ENCODE measurements at regions not wholly inside any gene's neighbourhood (a gene's known extent, or its start where the extent isn't known, plus 50 kb on each side); places are given as distances from the start of the nearest gene placed in this dataset.

DNA sequence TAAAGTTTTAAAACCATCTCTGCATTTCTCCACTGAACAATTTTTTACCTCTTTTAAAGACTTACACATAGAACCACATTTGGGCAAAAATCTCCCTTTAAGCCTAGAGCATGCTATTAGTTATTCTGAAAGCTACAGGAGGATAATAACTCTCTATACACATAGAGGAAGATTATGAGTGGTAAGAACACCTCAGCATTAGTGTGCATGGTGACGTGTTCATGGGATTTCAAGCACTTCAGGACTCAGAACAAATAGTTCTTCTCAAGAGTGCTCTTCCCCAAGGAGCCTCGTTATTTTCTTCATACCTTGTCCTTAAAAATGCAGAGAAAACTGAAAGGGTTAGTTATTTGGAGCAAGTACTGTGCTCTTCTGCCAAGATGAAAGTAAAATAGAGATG, 256.9 kb upstream of the TUSC1 start:
- Histone ChIP-seq H2BK5ac (ENCODE audit: low read length) (no peak overlapping the region), H2BK15ac (ENCODE audit: low read length) (no peak overlapping the region), H2AFZ (ENCODE audit: low read length) (no peak overlapping the region), H3K9me3 (replicated peaks in 1 of 2; ENCODE audit: control insufficient read depth in 2 of 2, insufficient read depth in 1 of 2, low read depth in 1 of 2, low read length in 2 of 2) (no peaks in the 10 kb centered on the region), H3K79me1 (ENCODE audit: low read depth, low read length) (no peaks in the 10 kb centered on the region), H3K36me3 (replicated peaks in 1 of 2; ENCODE audit: control insufficient read depth in 2 of 2, insufficient read depth in 2 of 2, low read length in 2 of 2) (no peaks in the 10 kb centered on the region), H3K4ac (ENCODE audit: low read length) (no peak overlapping the region), H3K18ac (ENCODE audit: low read length) (no peak overlapping the region), H2AK5ac (ENCODE audit: low read depth, low read length) (no peak overlapping the region), H3K9ac (ENCODE audit: low read depth, low read length, poor library complexity) (no peak overlapping the region), H4K91ac (ENCODE audit: low read depth, low read length, poor library complexity) (no peak overlapping the region), H2BK12ac (ENCODE audit: low read length) (no peak overlapping the region), H3K14ac (ENCODE audit: low read length) (no peak overlapping the region), H3K27me3 (ENCODE audit: control insufficient read depth in 3 of 3, insufficient read depth in 3 of 3, low read depth in 1 of 3, low read length in 3 of 3) (no peaks in the 10 kb centered on the region), H3K4me1 (ENCODE audit: control insufficient read depth in 2 of 2, insufficient read depth in 1 of 2, low read depth in 1 of 2, low read length in 2 of 2) (no peaks in the 10 kb centered on the region), H3K4me2 (ENCODE audit: insufficient read depth, low read length, poor library complexity, severe bottlenecking) (no peak overlapping the region), H3K23ac (ENCODE audit: low read depth, low read length, poor library complexity) (no peak overlapping the region), H4K8ac (ENCODE audit: low read depth, low read length) (no peak overlapping the region), H3K27ac (replicated peaks; ENCODE audit: low read length) (no peak overlapping the region), H3K4me3 (ENCODE audit: low read length in 2 of 2) (no peak overlapping the region), H2BK120ac (ENCODE audit: low read depth, low read length) (no peak overlapping the region)
- WGBS, 2 donors (ENCODE audit: extremely low coverage in 2 of 2, insufficient read length in 2 of 2, insufficient replicate concordance in 1 of 2) = no CpG with 5 or more reads among the region's 2 CpGs
- no peak for DNase-seq (ENCODE audit: low spot score)

DNA sequence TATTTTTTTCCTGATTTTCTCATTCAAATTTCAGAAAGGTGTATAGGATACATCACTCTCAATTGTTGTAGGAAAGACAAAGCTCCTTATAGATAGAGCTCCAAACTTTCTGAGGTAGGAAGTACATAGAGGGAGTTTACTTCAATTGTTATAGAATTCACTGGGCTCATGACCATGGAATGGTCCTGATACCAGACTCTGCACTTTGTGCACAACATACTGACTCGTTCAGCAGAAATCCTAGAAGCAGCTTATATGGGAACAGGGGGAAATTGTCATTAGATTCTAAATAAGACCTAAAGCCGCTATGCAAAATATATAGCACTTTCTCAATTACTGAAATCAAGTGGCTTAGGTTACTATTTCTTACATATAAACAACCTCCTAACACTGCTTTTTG, 240.5 kb upstream of the TUSC1 start:
- H3K23ac ChIP-seq (ENCODE audit: low read depth, low read length, poor library complexity) = no peak overlapping the region
- H3K4ac ChIP-seq (ENCODE audit: low read length) = no peak overlapping the region
- no peak overlapping the region for H2BK15ac ChIP-seq (ENCODE audit: low read length)
- no peak overlapping the region for H3K4me2 ChIP-seq (ENCODE audit: insufficient read depth, low read length, poor library complexity, severe bottlenecking)
- H2BK5ac ChIP-seq (ENCODE audit: low read length) = no peak overlapping the region
- no peak overlapping the region for H2BK120ac ChIP-seq (ENCODE audit: low read depth, low read length)
- H2AK5ac ChIP-seq (ENCODE audit: low read depth, low read length) = no peak overlapping the region
- H3K27ac ChIP-seq (replicated peaks; ENCODE audit: low read length) = no peak overlapping the region
- no peak for DNase-seq (ENCODE audit: low spot score)
- no peak overlapping the region for H3K4me3 ChIP-seq (ENCODE audit: low read length in 2 of 2)
- H3K18ac ChIP-seq (ENCODE audit: low read length) = no peak overlapping the region
- H3K9ac ChIP-seq (ENCODE audit: low read depth, low read length, poor library complexity) = no peak overlapping the region
- no peaks in the 10 kb centered on the region for H3K36me3 ChIP-seq (replicated peaks in 1 of 2; ENCODE audit: control insufficient read depth in 2 of 2, insufficient read depth in 2 of 2, low read length in 2 of 2)
- H3K27me3 ChIP-seq (ENCODE audit: control insufficient read depth in 3 of 3, insufficient read depth in 3 of 3, low read depth in 1 of 3, low read length in 3 of 3) = no peaks in the 10 kb centered on the region
- no peak overlapping the region for H3K14ac ChIP-seq (ENCODE audit: low read length)
- H3K4me1 ChIP-seq (ENCODE audit: control insufficient read depth in 2 of 2, insufficient read depth in 1 of 2, low read depth in 1 of 2, low read length in 2 of 2) = peaks cover 0 to 2% of the 10 kb centered on the region in 2 donors
- H3K79me1 ChIP-seq (ENCODE audit: low read depth, low read length) = no peaks in the 10 kb centered on the region
- H2AFZ ChIP-seq (ENCODE audit: low read length) = no peak overlapping the region
- no peak overlapping the region for H2BK12ac ChIP-seq (ENCODE audit: low read length)
- H4K91ac ChIP-seq (ENCODE audit: low read depth, low read length, poor library complexity) = no peak overlapping the region
- no CpG with 5 or more reads among the region's 2 CpGs for WGBS, 2 donors (ENCODE audit: extremely low coverage in 2 of 2, insufficient read length in 2 of 2, insufficient replicate concordance in 1 of 2)
- H4K8ac ChIP-seq (ENCODE audit: low read depth, low read length) = no peak overlapping the region
- H3K9me3 ChIP-seq (replicated peaks in 1 of 2; ENCODE audit: control insufficient read depth in 2 of 2, insufficient read depth in 1 of 2, low read depth in 1 of 2, low read length in 2 of 2) = no peaks in the 10 kb centered on the region

DNA sequence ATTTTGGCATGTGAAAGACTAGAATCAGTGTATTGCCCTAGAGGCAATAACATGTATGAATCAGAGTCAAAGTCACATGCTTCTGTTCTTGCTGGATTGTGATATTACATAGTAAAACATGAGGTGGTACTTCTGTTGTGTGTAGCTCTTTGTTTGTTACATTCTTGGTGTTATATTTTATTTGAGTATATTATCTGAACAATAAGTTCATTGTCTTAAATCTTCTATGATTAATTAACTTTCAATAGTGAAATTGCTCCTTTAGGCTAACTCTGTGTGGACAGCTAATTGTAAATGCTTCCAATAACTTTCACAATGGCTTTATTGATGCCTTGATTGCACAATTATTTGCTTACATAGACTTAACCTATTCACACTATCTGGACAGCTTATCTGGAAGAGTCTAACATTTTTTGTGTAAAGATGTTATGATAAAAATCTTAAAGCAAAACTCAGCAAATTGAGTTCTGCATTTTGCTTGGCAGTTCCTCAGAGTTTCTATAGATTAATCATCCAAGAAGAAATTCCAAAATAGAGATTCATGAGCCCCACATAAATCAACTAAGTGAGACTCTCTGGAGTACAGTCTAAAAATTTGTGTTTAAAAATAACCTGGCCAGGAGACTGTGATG, 239.6 kb upstream of the TUSC1 start:
- no peak overlapping the region for H2BK15ac ChIP-seq (ENCODE audit: low read length)
- H3K4me2 ChIP-seq (ENCODE audit: insufficient read depth, low read length, poor library complexity, severe bottlenecking) = no peak overlapping the region

DNA sequence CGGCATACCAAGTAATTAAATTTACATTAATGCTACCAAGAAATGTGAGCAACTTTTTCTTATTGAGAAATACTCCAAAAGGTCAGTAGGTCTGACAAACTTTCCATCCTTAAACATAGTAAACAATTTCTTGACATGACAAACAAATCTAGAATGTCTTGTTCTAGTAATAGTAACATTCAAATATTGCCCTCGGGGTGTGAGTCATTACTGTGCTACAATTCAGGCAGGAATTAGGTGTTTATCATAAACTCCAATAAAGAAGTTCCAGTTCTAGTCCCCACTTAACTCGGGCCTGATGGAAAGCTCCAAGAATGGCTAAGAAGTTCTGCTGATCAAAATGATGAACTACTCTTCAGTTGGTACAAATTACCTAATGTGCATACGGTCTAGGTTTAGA, 235.6 kb upstream of the TUSC1 start:
- Histone ChIP-seq H3K23ac (ENCODE audit: low read depth, low read length, poor library complexity) (no peak overlapping the region), H4K91ac (ENCODE audit: low read depth, low read length, poor library complexity) (no peak overlapping the region), H3K4me3 (ENCODE audit: low read length in 2 of 2) (no peak overlapping the region), H2BK12ac (ENCODE audit: low read length) (no peak overlapping the region), H2BK15ac (ENCODE audit: low read length) (no peak overlapping the region), H3K27me3 (ENCODE audit: control insufficient read depth in 3 of 3, insufficient read depth in 3 of 3, low read depth in 1 of 3, low read length in 3 of 3) (no peaks in the 10 kb centered on the region), H3K27ac (replicated peaks; ENCODE audit: low read length) (no peak overlapping the region), H3K79me1 (ENCODE audit: low read depth, low read length) (no peaks in the 10 kb centered on the region), H3K4ac (ENCODE audit: low read length) (no peak overlapping the region), H2BK5ac (ENCODE audit: low read length) (no peak overlapping the region), H3K4me2 (ENCODE audit: insufficient read depth, low read length, poor library complexity, severe bottlenecking) (no peak overlapping the region), H4K8ac (ENCODE audit: low read depth, low read length) (no peak overlapping the region), H3K9ac (ENCODE audit: low read depth, low read length, poor library complexity) (no peak overlapping the region), H3K4me1 (ENCODE audit: control insufficient read depth in 2 of 2, insufficient read depth in 1 of 2, low read depth in 1 of 2, low read length in 2 of 2) (no peaks in the 10 kb centered on the region), H2BK120ac (ENCODE audit: low read depth, low read length) (no peak overlapping the region), H3K9me3 (replicated peaks in 1 of 2; ENCODE audit: control insufficient read depth in 2 of 2, insufficient read depth in 1 of 2, low read depth in 1 of 2, low read length in 2 of 2) (no peaks in the 10 kb centered on the region), H2AFZ (ENCODE audit: low read length) (no peak overlapping the region), H2AK5ac (ENCODE audit: low read depth, low read length) (no peak overlapping the region), H3K14ac (ENCODE audit: low read length) (no peak overlapping the region), H3K36me3 (replicated peaks in 1 of 2; ENCODE audit: control insufficient read depth in 2 of 2, insufficient read depth in 2 of 2, low read length in 2 of 2) (no peaks in the 10 kb centered on the region), H3K18ac (ENCODE audit: low read length) (no peak overlapping the region)
- no CpG with 5 or more reads among the region's 4 CpGs for WGBS, 2 donors (ENCODE audit: extremely low coverage in 2 of 2, insufficient read length in 2 of 2, insufficient replicate concordance in 1 of 2)
- no peak for DNase-seq (ENCODE audit: low spot score)

More for the DNA sequence above, 239.6 kb upstream of the TUSC1 start:
- no peak overlapping the region for H3K9ac ChIP-seq (ENCODE audit: low read depth, low read length, poor library complexity)
- no peak overlapping the region for H4K8ac ChIP-seq (ENCODE audit: low read depth, low read length)
- H3K4me3 ChIP-seq (ENCODE audit: low read length in 2 of 2) = no peak overlapping the region
- H3K79me1 ChIP-seq (ENCODE audit: low read depth, low read length) = no peaks in the 10 kb centered on the region
- no peak overlapping the region for H3K18ac ChIP-seq (ENCODE audit: low read length)
- H2BK12ac ChIP-seq (ENCODE audit: low read length) = no peak overlapping the region
- no peak overlapping the region for H3K27ac ChIP-seq (replicated peaks; ENCODE audit: low read length)
- no peak overlapping the region for H3K14ac ChIP-seq (ENCODE audit: low read length)
- H4K91ac ChIP-seq (ENCODE audit: low read depth, low read length, poor library complexity) = no peak overlapping the region
- H3K4ac ChIP-seq (ENCODE audit: low read length) = no peak overlapping the region
- no peaks in the 10 kb centered on the region for H3K9me3 ChIP-seq (replicated peaks in 1 of 2; ENCODE audit: control insufficient read depth in 2 of 2, insufficient read depth in 1 of 2, low read depth in 1 of 2, low read length in 2 of 2)
- H2AK5ac ChIP-seq (ENCODE audit: low read depth, low read length) = no peak overlapping the region
- H2BK5ac ChIP-seq (ENCODE audit: low read length) = no peak overlapping the region
- H3K27me3 ChIP-seq (ENCODE audit: control insufficient read depth in 3 of 3, insufficient read depth in 3 of 3, low read depth in 1 of 3, low read length in 3 of 3) = no peaks in the 10 kb centered on the region
- H2AFZ ChIP-seq (ENCODE audit: low read length) = no peak overlapping the region
- H3K4me1 ChIP-seq (ENCODE audit: control insufficient read depth in 2 of 2, insufficient read depth in 1 of 2, low read depth in 1 of 2, low read length in 2 of 2) = peaks cover 0 to 2% of the 10 kb centered on the region in 2 donors
- DNase-seq (ENCODE audit: low spot score) = no peak
- H3K36me3 ChIP-seq (replicated peaks in 1 of 2; ENCODE audit: control insufficient read depth in 2 of 2, insufficient read depth in 2 of 2, low read length in 2 of 2) = no peaks in the 10 kb centered on the region
- H3K23ac ChIP-seq (ENCODE audit: low read depth, low read length, poor library complexity) = no peak overlapping the region
- no peak overlapping the region for H2BK120ac ChIP-seq (ENCODE audit: low read depth, low read length)

Data from neuronal stem cell (in vitro differentiated cells).